Spleen (tissue), 7 donors: ENCODE measurements at regions not wholly inside any gene's neighbourhood (a gene's known extent, or its start where the extent isn't known, plus 50 kb on each side); places are given as distances from the start of the nearest gene placed in this dataset.

ENCODE experiments used
- CTCF ChIP-seq, 11 experiments: fragments of 200-600 bp in 7 of 11; fragments of 450-650 bp in 4 of 11; sonication (generic) in 4 of 11; IDR thresholded peaks in 8 of 11; conservative IDR thresholded peaks in 3 of 11; 1 replicate in 7 of 11; 2 replicates in 4 of 11; pipeline versions ENCODE4 v1.4.0 to v1.8.0; 2016 to 2021; ENCODE audit warnings: antibody characterized with exemption in 11 of 11, inconsistent platforms in 4 of 11, mild to moderate bottlenecking in 1 of 11
- POLR2A ChIP-seq, 3 donors: fragments of 450-650 bp; IDR thresholded peaks; one replicate each; pipeline ENCODE4 v1.5.1; 2017; ENCODE audit warnings: antibody characterized with exemption in 3 of 3, mild to moderate bottlenecking in 1 of 3
- POLR2AphosphoS5 ChIP-seq, 3 donors: sonication (generic); formaldehyde crosslinking; IDR thresholded peaks; one replicate each; pipeline ENCODE4 v1.5.1; 2017; ENCODE audit warnings: antibody characterized with exemption in 3 of 3
- donor health status: DM: no; HTN: no; CAD: no; lungs with moderate emphysema.
- donor health status: DM: no; HTN: no; CAD: no.
- donor health status: DM: no; HTN: no; CAD: no.

- TF ChIP-seq CTCF (IDR thresholded peaks at IDR 0.05 in 8 of 11, conservative IDR thresholded peaks at IDR 0.05 in 3 of 11) (no peak), POLR2A (IDR thresholded peaks at IDR 0.05) (no peak), POLR2AphosphoS5 (IDR thresholded peaks at IDR 0.05) (no peak)
Measured at GRCh38 chr5:106545325-106545724, 1125.4 kb downstream of the EFNA5 start.
